ENCODE measurements at regions not wholly inside any gene's neighbourhood (a gene's known extent, or its start where the extent isn't known, plus 50 kb on each side); places are given as distances from the start of the nearest gene placed in this dataset.

DNA sequence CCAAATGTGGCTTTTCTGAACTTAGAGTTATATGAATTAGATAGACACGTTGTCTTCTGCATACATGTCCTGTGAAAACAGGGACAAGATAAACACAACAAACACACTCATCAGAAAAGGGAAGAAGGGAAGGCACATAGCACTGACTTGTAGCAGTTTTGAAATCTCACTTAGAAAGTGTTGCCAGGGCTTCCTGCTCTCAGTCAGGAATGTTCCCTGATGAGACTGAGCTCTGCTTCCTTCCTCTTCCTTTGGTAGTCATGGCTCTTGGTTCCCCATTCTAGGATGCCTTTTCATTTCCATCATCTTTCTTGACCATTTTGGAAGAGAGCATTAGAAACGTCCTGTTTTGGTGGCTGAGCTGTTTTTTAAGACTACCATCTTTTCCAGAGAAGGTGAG is 233.8 kb upstream of the LYZL1 start:
- TF ChIP-seq, protein P1, sequence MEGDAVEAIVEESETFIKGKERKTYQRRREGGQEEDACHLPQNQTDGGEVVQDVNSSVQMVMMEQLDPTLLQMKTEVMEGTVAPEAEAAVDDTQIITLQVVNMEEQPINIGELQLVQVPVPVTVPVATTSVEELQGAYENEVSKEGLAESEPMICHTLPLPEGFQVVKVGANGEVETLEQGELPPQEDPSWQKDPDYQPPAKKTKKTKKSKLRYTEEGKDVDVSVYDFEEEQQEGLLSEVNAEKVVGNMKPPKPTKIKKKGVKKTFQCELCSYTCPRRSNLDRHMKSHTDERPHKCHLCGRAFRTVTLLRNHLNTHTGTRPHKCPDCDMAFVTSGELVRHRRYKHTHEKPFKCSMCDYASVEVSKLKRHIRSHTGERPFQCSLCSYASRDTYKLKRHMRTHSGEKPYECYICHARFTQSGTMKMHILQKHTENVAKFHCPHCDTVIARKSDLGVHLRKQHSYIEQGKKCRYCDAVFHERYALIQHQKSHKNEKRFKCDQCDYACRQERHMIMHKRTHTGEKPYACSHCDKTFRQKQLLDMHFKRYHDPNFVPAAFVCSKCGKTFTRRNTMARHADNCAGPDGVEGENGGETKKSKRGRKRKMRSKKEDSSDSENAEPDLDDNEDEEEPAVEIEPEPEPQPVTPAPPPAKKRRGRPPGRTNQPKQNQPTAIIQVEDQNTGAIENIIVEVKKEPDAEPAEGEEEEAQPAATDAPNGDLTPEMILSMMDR (IDR thresholded peaks at IDR 0.05) = no peak
- no peak for DNase-seq (ENCODE audit: low spot score)
- Mint-ChIP-seq H3K9me3 (ENCODE audit: low read depth) (no peaks in the 10 kb centered on the region), H3K4me3 (ENCODE audit: unreplicated experiment) (no peak overlapping the region), H3K4me1 (ENCODE audit: low read depth) (peaks cover 11% of the 10 kb centered on the region), H3K27me3 (ENCODE audit: low read depth) (no peaks in the 10 kb centered on the region), H3K27ac (ENCODE audit: unreplicated experiment) (no peak overlapping the region), H3K36me3 (ENCODE audit: low read depth) (no peaks in the 10 kb centered on the region)

DNA sequence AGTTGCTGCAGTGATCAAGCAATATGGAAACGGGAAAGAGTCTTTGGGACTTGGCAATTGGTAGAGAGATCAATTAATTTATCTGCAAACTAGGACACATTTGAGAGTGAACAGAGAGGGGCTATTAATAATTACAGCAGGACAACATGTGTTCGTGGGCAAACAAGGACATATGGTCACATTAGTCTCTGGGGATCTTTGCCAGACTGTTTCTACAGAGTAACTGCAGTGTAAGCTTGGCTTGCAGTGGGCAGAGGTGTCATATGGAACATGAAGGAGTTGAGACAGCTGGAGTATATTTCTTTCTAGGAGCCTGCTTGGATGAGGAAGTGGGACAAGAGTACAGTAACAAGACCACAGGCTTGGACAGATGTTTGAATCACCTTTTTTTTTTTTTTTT is 232.1 kb upstream of the LYZL1 start:
- no peak for DNase-seq (ENCODE audit: low spot score)
- Mint-ChIP-seq H3K27ac (ENCODE audit: unreplicated experiment) (no peak overlapping the region), H3K27me3 (ENCODE audit: low read depth) (no peaks in the 10 kb centered on the region), H3K36me3 (ENCODE audit: low read depth) (no peaks in the 10 kb centered on the region), H3K4me3 (ENCODE audit: unreplicated experiment) (no peak overlapping the region), H3K4me1 (ENCODE audit: low read depth) (peaks cover 8% of the 10 kb centered on the region), H3K9me3 (ENCODE audit: low read depth) (no peaks in the 10 kb centered on the region)
- TF ChIP-seq, protein P1 (IDR thresholded peaks at IDR 0.05) = no peak

DNA sequence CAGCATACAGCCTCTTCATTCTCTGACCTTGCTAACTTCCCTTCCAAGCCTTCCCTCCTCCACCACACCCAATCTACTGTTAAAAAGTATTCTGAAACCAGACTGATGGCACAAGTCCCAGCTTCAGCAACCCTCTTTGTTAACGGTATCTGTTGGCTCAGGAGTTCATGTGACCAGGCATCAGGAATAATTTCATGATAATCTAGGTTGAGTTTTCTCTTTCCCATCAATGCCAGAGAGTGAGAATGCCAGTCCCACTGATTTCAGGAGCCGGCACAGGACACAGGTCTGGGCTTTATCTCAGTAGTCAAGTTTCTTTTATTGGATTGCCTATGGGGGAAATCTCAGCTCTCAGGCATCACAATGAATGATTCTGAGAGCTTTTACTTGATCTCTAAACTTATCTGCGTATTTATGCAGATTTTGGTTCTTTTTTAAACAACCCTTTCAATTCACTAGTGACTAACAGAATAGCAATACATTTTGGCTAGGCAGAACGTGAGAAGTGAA is 231.0 kb upstream of the LYZL1 start:
- TF ChIP-seq, protein P1 (IDR thresholded peaks at IDR 0.05) = no peak
- Mint-ChIP-seq H3K36me3 (ENCODE audit: low read depth) (no peaks in the 10 kb centered on the region), H3K4me3 (ENCODE audit: unreplicated experiment) (no peak overlapping the region), H3K4me1 (ENCODE audit: low read depth) (peaks cover 8% of the 10 kb centered on the region), H3K27ac (ENCODE audit: unreplicated experiment) (no peak overlapping the region), H3K27me3 (ENCODE audit: low read depth) (no peaks in the 10 kb centered on the region), H3K9me3 (ENCODE audit: low read depth) (no peaks in the 10 kb centered on the region)
- no peak for DNase-seq (ENCODE audit: low spot score)

DNA sequence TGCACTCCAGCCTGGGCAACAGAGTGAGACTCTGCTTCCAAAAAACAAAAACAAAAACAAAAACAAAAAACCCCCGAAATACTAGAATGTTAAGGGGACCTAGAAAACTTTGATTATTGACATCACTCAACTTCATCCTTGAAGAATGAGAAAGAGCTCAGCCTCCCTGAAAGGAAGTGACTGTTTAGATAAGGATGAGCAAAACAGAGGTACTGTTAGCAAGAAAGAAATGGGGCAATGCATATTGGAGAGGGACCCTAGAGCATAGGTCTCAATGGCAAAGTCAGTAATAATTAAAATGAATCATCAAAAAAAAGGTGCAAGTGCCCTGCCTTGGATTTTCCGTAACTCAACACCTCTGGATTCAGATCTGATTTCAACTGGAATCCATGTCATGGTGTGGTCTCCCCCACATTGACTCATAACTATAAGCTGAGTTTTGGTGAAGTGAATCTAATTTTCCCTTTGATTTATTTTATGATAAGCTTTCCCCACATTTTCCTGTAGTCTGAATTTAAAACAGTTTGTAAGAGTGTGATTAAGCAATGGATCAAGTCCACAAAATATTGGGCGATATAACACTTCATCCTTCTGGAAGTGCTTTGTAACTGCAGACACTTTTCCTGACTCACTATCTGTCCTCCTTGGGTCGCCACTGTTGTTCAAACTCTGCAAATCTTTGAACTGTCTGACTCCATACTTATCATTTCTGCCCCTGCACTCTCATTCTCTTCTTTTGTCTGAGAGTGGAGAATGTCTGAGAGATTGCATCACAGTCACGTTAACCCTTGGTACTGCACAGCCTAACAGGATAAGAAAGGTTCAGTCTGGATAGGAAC is 224.8 kb upstream of the LYZL1 start:
- DNase-seq (ENCODE audit: low spot score) = no peak
- Mint-ChIP-seq H3K27me3 (ENCODE audit: low read depth) (peaks cover under 1% of the 10 kb centered on the region), H3K36me3 (ENCODE audit: low read depth) (no peaks in the 10 kb centered on the region), H3K4me3 (ENCODE audit: unreplicated experiment) (no peak overlapping the region), H3K27ac (ENCODE audit: unreplicated experiment) (no peak overlapping the region), H3K4me1 (ENCODE audit: low read depth) (peaks cover 18% of the 10 kb centered on the region), H3K9me3 (ENCODE audit: low read depth) (no peaks in the 10 kb centered on the region)
- TF ChIP-seq, protein P1 (IDR thresholded peaks at IDR 0.05) = peak; percentile 37

DNA sequence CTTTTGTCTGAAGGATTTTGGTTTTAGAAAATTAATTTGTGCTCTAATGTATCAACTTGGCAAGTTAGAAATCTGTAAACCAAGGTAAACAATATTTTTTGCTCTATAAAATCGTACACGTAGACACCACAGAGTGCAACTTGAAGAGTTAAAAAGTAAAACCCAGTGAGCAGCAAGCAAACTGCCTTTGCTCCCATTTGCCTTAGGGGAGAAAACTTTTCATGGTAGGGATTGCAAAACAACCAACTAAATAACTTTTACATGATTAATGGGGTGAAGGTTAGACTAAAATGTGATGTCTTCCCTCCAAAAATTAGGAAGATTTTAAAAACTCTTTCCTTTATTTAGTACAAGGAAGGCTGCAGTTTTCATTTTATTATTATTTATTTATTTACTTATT is 224.2 kb upstream of the LYZL1 start:
- H3K4me3 Mint-ChIP-seq (ENCODE audit: unreplicated experiment) = no peak overlapping the region
- TF ChIP-seq, protein P1 (IDR thresholded peaks at IDR 0.05) = no peak
- no peaks in the 10 kb centered on the region for H3K9me3 Mint-ChIP-seq (ENCODE audit: low read depth)
- peaks cover 6% of the 10 kb centered on the region for H3K27me3 Mint-ChIP-seq (ENCODE audit: low read depth)
- peaks cover 18% of the 10 kb centered on the region for H3K4me1 Mint-ChIP-seq (ENCODE audit: low read depth)
- H3K36me3 Mint-ChIP-seq (ENCODE audit: low read depth) = no peaks in the 10 kb centered on the region
- H3K27ac Mint-ChIP-seq (ENCODE audit: unreplicated experiment) = no peak overlapping the region
- no peak for DNase-seq (ENCODE audit: low spot score)
